ENCODE measurements at regions not wholly inside any gene's neighbourhood (a gene's known extent, or its start where the extent isn't known, plus 50 kb on each side); places are given as distances from the start of the nearest gene placed in this dataset.

- intact Hi-C loops (cut with micrococcal nuclease) (no loop called here), dilution Hi-C loops (cut with MboI; ENCODE audit: extremely low pct_ligation_motif_present, low sequenced_read_pairs) (no loop called here)
- H3K36me3 ChIP-seq (ENCODE audit: control insufficient read depth in 2 of 2, extremely low read depth in 1 of 2, insufficient read depth in 2 of 2, low read length in 2 of 2) = no peaks in the 10 kb centered on the region
- H3K79me2 ChIP-seq (ENCODE audit: control insufficient read depth, insufficient read depth, low read length) = no peaks in the 10 kb centered on the region
- no peaks in the 10 kb centered on the region for H3K9me3 ChIP-seq (replicated peaks; ENCODE audit: control insufficient read depth, insufficient read depth, low read length)
- peaks cover 5% of the 10 kb centered on the region for H3K4me1 ChIP-seq (ENCODE audit: control insufficient read depth, extremely low read depth, insufficient read depth, low read length)
- FAIRE-seq (no peak), DNase-seq (ENCODE audit: low read depth, low spot score) (no peak)
- no TSS peak for BruUV-seq (replicated peaks)
- H4K20me1 ChIP-seq (replicated peaks; ENCODE audit: control insufficient read depth, extremely low read depth, insufficient read depth, low read length) = no peaks in the 10 kb centered on the region
- ChIA-PET POLR2A (no interaction called here), CTCF (no interaction called here)
- H3K4me3 ChIP-seq (replicated peaks in 1 of 3; ENCODE audit: insufficient read depth in 1 of 3, low read depth in 1 of 3, low read length in 3 of 3) = no peak overlapping the region
- H3K27me3 ChIP-seq (ENCODE audit: control insufficient read depth in 2 of 2, insufficient read depth in 2 of 2, low read length in 2 of 2) = no peaks in the 10 kb centered on the region
- H2AFZ ChIP-seq (ENCODE audit: low read depth, low read length) = no peak overlapping the region
- no peak overlapping the region for H3K9ac ChIP-seq (replicated peaks; ENCODE audit: extremely low read depth, insufficient read depth, low read length)
- H3K27ac ChIP-seq (ENCODE audit: insufficient read depth, low read depth, low read length) = no peak overlapping the region
- no peak overlapping the region for H3K4me2 ChIP-seq (ENCODE audit: insufficient read depth, low read length)
- TF ChIP-seq EZH2 (IDR thresholded peaks at IDR 0.05; ENCODE audit: borderline replicate concordance, low read depth, low read length, severe bottlenecking) = no peak
- TF ChIP-seq POLR2AphosphoS5 (IDR thresholded peaks at IDR 0.05; ENCODE audit: insufficient read depth, low read depth, low read length) = no peak
- no peak for TF ChIP-seq JUN (IDR thresholded peaks at IDR 0.05; ENCODE audit: borderline replicate concordance, insufficient read depth, insufficient read length, low read depth)
- TF ChIP-seq CTCF (IDR thresholded peaks at IDR 0.05; ENCODE audit: extremely low read depth in 1 of 2, insufficient read depth in 1 of 2, low read depth in 1 of 2, low read length in 2 of 2) = no peak
- no peak for TF ChIP-seq MAX (IDR thresholded peaks at IDR 0.05; ENCODE audit: insufficient read depth, insufficient read length)
- no peak for TF ChIP-seq MYC (IDR thresholded peaks at IDR 0.05; ENCODE audit: low read depth, low read length)
- no peak for TF ChIP-seq POLR2A (IDR thresholded peaks at IDR 0.05; ENCODE audit: low read depth, low read length)
- no peaks in the 10 kb centered on the region for H3K9me1 ChIP-seq (replicated peaks; ENCODE audit: control insufficient read depth, extremely low read depth, insufficient read depth, low read length)
Observed at GRCh38 chr6:4268171-4268570, 132.8 kb upstream of the ECI2 start.
